ENCODE measurements at regions not wholly inside any gene's neighbourhood (a gene's known extent, or its start where the extent isn't known, plus 50 kb on each side); places are given as distances from the start of the nearest gene placed in this dataset.

DNA sequence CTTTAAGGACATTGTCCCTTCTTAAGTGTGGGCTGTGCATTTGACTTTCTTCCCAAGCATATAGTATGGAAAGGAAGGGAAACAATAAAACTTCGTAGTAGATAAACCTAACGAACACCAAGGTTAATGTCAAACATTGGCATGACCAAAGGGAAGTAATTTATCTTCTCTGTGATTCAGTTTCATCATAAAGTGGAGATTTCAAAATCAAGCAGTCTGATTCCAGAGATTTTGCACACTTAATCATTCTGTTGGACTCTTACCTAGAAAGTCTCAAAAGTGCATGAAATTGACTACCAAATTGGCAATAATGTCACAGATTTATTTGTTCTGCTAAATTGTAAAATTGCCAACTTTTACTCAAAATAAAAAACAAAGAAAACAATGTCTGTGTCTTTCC is 559.7 kb downstream of the JRKL start:
- no peak overlapping the region; the same call in 1 of the 2 replicates for H3K4me3 ChIP-seq (ENCODE audit: low read length)
- H2AFZ ChIP-seq (ENCODE audit: low read length) = no peak overlapping the region
- no peaks in the 10 kb centered on the region for H3K79me2 ChIP-seq (ENCODE audit: low read length)
- no peaks in the 10 kb centered on the region for H3K4me1 ChIP-seq (ENCODE audit: low read length)
- no peak overlapping the region for H3K9ac ChIP-seq (ENCODE audit: low read length)
- H3K27me3 ChIP-seq (ENCODE audit: low read length) = no peaks in the 10 kb centered on the region
- no peaks in the 10 kb centered on the region for H3K36me3 ChIP-seq (ENCODE audit: insufficient read depth, low read length)
- peaks cover 67% of the 10 kb centered on the region for H3K9me3 ChIP-seq (ENCODE audit: low read length)
- H3K27ac ChIP-seq (ENCODE audit: low read length) = no peak overlapping the region
- no peaks in the 10 kb centered on the region; the same call in 1 of the 2 replicates for H3K9me2 ChIP-seq (replicated peaks; ENCODE audit: insufficient read depth, low read length)
- H4K20me1 ChIP-seq (ENCODE audit: insufficient read depth, low read depth, low read length) = no peaks in the 10 kb centered on the region
- no peak overlapping the region for H3K4me2 ChIP-seq (ENCODE audit: low read depth, low read length, poor library complexity, severe bottlenecking)
- no peak for DNase-seq

DNA sequence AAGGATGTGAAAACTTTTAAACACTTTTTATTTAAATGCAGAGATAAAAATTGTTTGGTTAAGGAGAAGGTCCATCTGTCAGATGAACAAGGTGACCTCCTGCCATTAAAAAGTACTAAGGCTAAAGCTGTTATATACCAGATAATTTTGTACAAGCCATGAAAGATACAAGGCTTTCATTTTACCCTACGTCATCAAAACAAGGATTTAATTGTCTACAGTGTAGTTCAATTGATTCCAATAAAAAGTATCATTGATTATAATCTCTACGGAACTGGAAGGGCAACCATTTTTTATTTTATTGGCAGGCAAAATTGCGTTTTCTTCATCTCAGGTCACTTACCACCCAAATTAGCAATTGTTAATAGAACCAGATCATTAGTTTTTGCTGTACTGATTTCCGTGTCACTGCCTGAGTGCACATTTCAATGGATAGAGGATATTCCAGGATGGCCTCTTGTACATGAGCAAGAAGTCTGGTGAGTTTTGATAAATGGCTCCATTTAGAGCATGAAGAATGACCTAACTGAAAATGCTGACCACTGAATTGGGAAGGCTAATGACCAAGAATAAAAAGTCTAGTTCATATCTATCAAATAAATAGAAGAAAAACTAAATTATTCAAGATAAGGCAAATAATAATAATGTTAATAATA is 564.9 kb downstream of the JRKL start:
- H3K9ac ChIP-seq (ENCODE audit: low read length) = no peak overlapping the region
- H3K27me3 ChIP-seq (ENCODE audit: low read length) = no peaks in the 10 kb centered on the region
- peaks cover 64% of the 10 kb centered on the region for H3K9me3 ChIP-seq (ENCODE audit: low read length)
- H3K27ac ChIP-seq (ENCODE audit: low read length) = no peak overlapping the region
- H3K36me3 ChIP-seq (ENCODE audit: insufficient read depth, low read length) = no peaks in the 10 kb centered on the region
- H2AFZ ChIP-seq (ENCODE audit: low read length) = no peak overlapping the region
- H3K4me3 ChIP-seq (ENCODE audit: low read length) = no peak overlapping the region
- H3K4me1 ChIP-seq (ENCODE audit: low read length) = no peaks in the 10 kb centered on the region
- no peaks in the 10 kb centered on the region; the same call in 1 of the 2 replicates for H3K9me2 ChIP-seq (replicated peaks; ENCODE audit: insufficient read depth, low read length)
- no peak overlapping the region for H3K4me2 ChIP-seq (ENCODE audit: low read depth, low read length, poor library complexity, severe bottlenecking)
- DNase-seq = no peak
- no peaks in the 10 kb centered on the region for H4K20me1 ChIP-seq (ENCODE audit: insufficient read depth, low read depth, low read length)
- no peaks in the 10 kb centered on the region for H3K79me2 ChIP-seq (ENCODE audit: low read length)

DNA sequence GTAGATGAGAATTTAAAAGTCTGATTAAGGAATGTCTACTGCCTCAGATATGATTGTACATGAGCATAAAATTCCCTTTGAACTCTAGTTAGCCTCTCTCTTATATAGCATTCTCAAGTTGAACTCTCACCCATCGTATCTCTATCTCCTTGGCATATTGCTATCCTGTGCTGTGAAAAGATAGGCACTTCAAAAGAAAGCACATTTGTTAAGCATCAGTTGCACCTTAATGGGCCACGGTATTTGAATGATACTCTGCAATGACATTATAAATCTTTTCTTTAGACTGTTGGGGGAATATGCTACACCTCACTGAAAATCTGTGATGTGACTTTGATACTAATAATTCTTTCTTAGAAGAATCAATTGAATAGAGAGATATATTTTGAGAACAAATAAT is 570.7 kb downstream of the JRKL start:
- no peak for DNase-seq

DNA sequence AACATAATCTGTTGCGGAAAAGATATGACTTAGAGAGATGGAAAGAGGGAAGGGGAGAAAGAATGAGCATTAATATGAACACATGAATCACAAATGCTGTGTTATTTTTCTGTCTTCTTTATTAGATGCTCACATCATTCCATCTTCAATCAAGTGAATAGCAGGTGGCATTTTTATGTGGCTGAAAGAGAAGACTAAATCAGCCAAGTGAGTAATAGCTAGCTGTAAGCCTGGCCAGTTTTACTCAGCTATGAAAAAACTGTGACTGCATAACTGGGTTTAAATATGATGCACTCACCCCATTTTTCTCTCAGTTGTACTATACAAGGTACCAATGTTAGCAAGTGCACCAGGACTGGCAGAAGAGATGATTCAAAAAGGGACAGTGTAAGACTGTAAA is 571.1 kb downstream of the JRKL start:
- no peaks in the 10 kb centered on the region for H3K4me1 ChIP-seq (ENCODE audit: low read length)
- no peaks in the 10 kb centered on the region; the same call in 1 of the 2 replicates for H3K9me2 ChIP-seq (replicated peaks; ENCODE audit: insufficient read depth, low read length)
- no peak overlapping the region for H2AFZ ChIP-seq (ENCODE audit: low read length)
- no peak overlapping the region for H3K4me3 ChIP-seq (ENCODE audit: low read length)
- no peaks in the 10 kb centered on the region for H3K79me2 ChIP-seq (ENCODE audit: low read length)
- H3K4me2 ChIP-seq (ENCODE audit: low read depth, low read length, poor library complexity, severe bottlenecking) = no peak overlapping the region
- H3K36me3 ChIP-seq (ENCODE audit: insufficient read depth, low read length) = no peaks in the 10 kb centered on the region
- H3K9ac ChIP-seq (ENCODE audit: low read length) = no peak overlapping the region
- H3K27ac ChIP-seq (ENCODE audit: low read length) = no peak overlapping the region
- no peaks in the 10 kb centered on the region for H4K20me1 ChIP-seq (ENCODE audit: insufficient read depth, low read depth, low read length)
- peaks cover 66% of the 10 kb centered on the region for H3K9me3 ChIP-seq (ENCODE audit: low read length)
- no peaks in the 10 kb centered on the region for H3K27me3 ChIP-seq (ENCODE audit: low read length)
- no peak for DNase-seq

More for the DNA sequence above, 570.7 kb downstream of the JRKL start:
- Histone ChIP-seq H3K4me1 (ENCODE audit: low read length) (no peaks in the 10 kb centered on the region), H4K20me1 (ENCODE audit: insufficient read depth, low read depth, low read length) (no peaks in the 10 kb centered on the region), H3K9me2 (replicated peaks; ENCODE audit: insufficient read depth, low read length) (no peaks in the 10 kb centered on the region; the same call in 1 of the 2 replicates), H3K27ac (ENCODE audit: low read length) (no peak overlapping the region), H3K4me3 (ENCODE audit: low read length) (no peak overlapping the region), H3K27me3 (ENCODE audit: low read length) (no peaks in the 10 kb centered on the region), H3K79me2 (ENCODE audit: low read length) (no peaks in the 10 kb centered on the region), H3K36me3 (ENCODE audit: insufficient read depth, low read length) (no peaks in the 10 kb centered on the region), H3K9me3 (ENCODE audit: low read length) (peaks cover 64% of the 10 kb centered on the region), H3K4me2 (ENCODE audit: low read depth, low read length, poor library complexity, severe bottlenecking) (no peak overlapping the region), H3K9ac (ENCODE audit: low read length) (no peak overlapping the region), H2AFZ (ENCODE audit: low read length) (no peak overlapping the region)

DNA sequence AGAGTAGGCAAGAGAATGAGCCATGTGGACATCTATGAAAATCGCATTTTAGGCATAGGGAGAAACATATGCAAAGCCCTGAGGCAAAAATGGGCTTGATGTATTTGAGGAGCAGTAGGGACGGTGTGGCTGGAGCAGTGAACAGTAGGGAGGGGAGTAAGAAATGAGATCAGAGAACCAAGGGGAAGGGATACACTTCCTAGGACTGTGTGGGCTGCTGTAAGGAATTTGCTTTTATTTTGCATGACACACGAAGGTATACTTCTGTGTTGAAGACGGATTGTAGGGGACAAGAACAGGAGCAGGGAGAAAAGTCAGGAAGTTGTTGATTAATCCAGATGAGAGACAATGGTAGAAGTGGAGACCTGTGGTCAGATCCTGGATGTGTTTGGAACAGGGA is 572.1 kb downstream of the JRKL start:
- Histone ChIP-seq H4K20me1 (ENCODE audit: insufficient read depth, low read depth, low read length) (no peaks in the 10 kb centered on the region), H3K4me2 (ENCODE audit: low read depth, low read length, poor library complexity, severe bottlenecking) (no peak overlapping the region), H3K9me3 (ENCODE audit: low read length) (peaks cover 66% of the 10 kb centered on the region), H3K9me2 (replicated peaks; ENCODE audit: insufficient read depth, low read length) (no peaks in the 10 kb centered on the region; the same call in 1 of the 2 replicates), H3K9ac (ENCODE audit: low read length) (no peak overlapping the region), H3K27me3 (ENCODE audit: low read length) (no peaks in the 10 kb centered on the region), H3K36me3 (ENCODE audit: insufficient read depth, low read length) (no peaks in the 10 kb centered on the region), H3K4me3 (ENCODE audit: low read length) (no peak overlapping the region), H3K79me2 (ENCODE audit: low read length) (no peaks in the 10 kb centered on the region), H3K4me1 (ENCODE audit: low read length) (no peaks in the 10 kb centered on the region), H2AFZ (ENCODE audit: low read length) (no peak overlapping the region), H3K27ac (ENCODE audit: low read length) (no peak overlapping the region)
- no peak for DNase-seq

DNA sequence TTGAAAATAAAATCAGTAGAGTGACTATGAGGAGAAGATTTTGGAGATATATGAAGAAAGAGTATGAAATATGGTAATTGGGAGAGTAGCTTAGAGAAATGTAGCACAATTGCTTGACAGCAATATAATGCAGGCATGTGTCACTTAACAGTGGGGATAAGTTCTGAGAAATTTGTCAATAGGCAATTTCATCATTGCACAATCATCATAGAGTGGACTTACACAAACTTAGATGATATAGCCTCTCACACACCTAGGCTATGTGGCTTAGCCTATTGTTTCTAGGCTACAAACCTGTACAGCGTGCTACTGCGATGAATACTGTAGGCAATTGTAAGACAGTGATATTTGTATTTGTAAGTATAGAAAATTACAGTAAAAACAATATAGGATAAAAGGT is 573.6 kb downstream of the JRKL start:
- Histone ChIP-seq H3K36me3 (ENCODE audit: insufficient read depth, low read length) (no peaks in the 10 kb centered on the region), H3K79me2 (ENCODE audit: low read length) (no peaks in the 10 kb centered on the region), H3K27ac (ENCODE audit: low read length) (no peak overlapping the region), H3K4me2 (ENCODE audit: low read depth, low read length, poor library complexity, severe bottlenecking) (no peak overlapping the region), H3K9ac (ENCODE audit: low read length) (no peak overlapping the region), H3K27me3 (ENCODE audit: low read length) (no peaks in the 10 kb centered on the region), H3K4me3 (ENCODE audit: low read length) (no peak overlapping the region), H3K9me3 (ENCODE audit: low read length) (peaks cover 61% of the 10 kb centered on the region), H2AFZ (ENCODE audit: low read length) (no peak overlapping the region), H3K9me2 (replicated peaks; ENCODE audit: insufficient read depth, low read length) (no peaks in the 10 kb centered on the region; the same call in 1 of the 2 replicates), H3K4me1 (ENCODE audit: low read length) (no peaks in the 10 kb centered on the region), H4K20me1 (ENCODE audit: insufficient read depth, low read depth, low read length) (no peaks in the 10 kb centered on the region)
- DNase-seq = no peak

DNA sequence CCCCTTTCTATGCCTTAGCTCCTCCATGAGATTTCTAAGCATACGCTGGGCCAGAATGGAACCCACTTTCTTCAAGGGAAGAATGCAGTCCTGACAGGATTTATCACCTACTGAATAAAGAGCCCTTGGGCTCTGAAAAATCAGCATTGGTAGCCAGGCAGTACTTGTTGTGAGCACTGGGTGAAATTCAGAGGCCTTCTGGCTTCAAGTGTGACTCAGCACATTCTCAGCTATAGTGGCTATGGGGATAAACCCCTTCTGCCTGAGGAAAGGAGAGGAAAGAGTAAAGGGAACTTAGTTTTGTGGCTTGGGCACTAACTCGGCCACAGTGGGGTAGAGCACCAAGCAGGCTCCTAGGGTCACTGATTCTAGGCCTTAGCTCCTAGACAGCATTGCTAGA is 574.8 kb downstream of the JRKL start:
- Histone ChIP-seq H3K27me3 (ENCODE audit: low read length) (no peaks in the 10 kb centered on the region), H2AFZ (ENCODE audit: low read length) (no peak overlapping the region)

GRCh38 chr11:96967616-96968015 is 577.8 kb downstream of the JRKL start:
- H3K27ac ChIP-seq (ENCODE audit: low read length) = no peak overlapping the region
- no peaks in the 10 kb centered on the region for H3K9me2 ChIP-seq (replicated peaks; ENCODE audit: insufficient read depth, low read length)

More for the DNA sequence above, 574.8 kb downstream of the JRKL start:
- no peaks in the 10 kb centered on the region for H3K4me1 ChIP-seq (ENCODE audit: low read length)
- no peak overlapping the region for H3K27ac ChIP-seq (ENCODE audit: low read length)
- no peak overlapping the region for H3K4me3 ChIP-seq (ENCODE audit: low read length)
- peaks cover 61% of the 10 kb centered on the region for H3K9me3 ChIP-seq (ENCODE audit: low read length)
- H3K4me2 ChIP-seq (ENCODE audit: low read depth, low read length, poor library complexity, severe bottlenecking) = no peak overlapping the region
- H3K9ac ChIP-seq (ENCODE audit: low read length) = no peak overlapping the region
- no peaks in the 10 kb centered on the region for H4K20me1 ChIP-seq (ENCODE audit: insufficient read depth, low read depth, low read length)
- no peaks in the 10 kb centered on the region for H3K36me3 ChIP-seq (ENCODE audit: insufficient read depth, low read length)
- no peak for DNase-seq
- H3K79me2 ChIP-seq (ENCODE audit: low read length) = no peaks in the 10 kb centered on the region
- H3K9me2 ChIP-seq (replicated peaks; ENCODE audit: insufficient read depth, low read length) = no peaks in the 10 kb centered on the region

More at GRCh38 chr11:96967616-96968015, 577.8 kb downstream of the JRKL start:
- H3K36me3 ChIP-seq (ENCODE audit: insufficient read depth, low read length) = no peaks in the 10 kb centered on the region
- H3K4me2 ChIP-seq (ENCODE audit: low read depth, low read length, poor library complexity, severe bottlenecking) = no peak overlapping the region
- no peaks in the 10 kb centered on the region for H3K79me2 ChIP-seq (ENCODE audit: low read length)
- H3K9me3 ChIP-seq (ENCODE audit: low read length) = peaks cover 64% of the 10 kb centered on the region
- no peaks in the 10 kb centered on the region for H4K20me1 ChIP-seq (ENCODE audit: insufficient read depth, low read depth, low read length)
- no peaks in the 10 kb centered on the region for H3K4me1 ChIP-seq (ENCODE audit: low read length)
- DNase-seq = no peak
- no peak overlapping the region for H2AFZ ChIP-seq (ENCODE audit: low read length)
- H3K9ac ChIP-seq (ENCODE audit: low read length) = no peak overlapping the region
- H3K4me3 ChIP-seq (ENCODE audit: low read length) = no peak overlapping the region
- H3K27me3 ChIP-seq (ENCODE audit: low read length) = no peaks in the 10 kb centered on the region
